ENCODE measurements at regions not wholly inside any gene's neighbourhood (a gene's known extent, or its start where the extent isn't known, plus 50 kb on each side); places are given as distances from the start of the nearest gene placed in this dataset.
"Not testable (repeated sequence)": the region's sequence is repeated elsewhere in the genome, so short reads cannot be mapped to it uniquely, and the experiment has no call there.

DNA sequence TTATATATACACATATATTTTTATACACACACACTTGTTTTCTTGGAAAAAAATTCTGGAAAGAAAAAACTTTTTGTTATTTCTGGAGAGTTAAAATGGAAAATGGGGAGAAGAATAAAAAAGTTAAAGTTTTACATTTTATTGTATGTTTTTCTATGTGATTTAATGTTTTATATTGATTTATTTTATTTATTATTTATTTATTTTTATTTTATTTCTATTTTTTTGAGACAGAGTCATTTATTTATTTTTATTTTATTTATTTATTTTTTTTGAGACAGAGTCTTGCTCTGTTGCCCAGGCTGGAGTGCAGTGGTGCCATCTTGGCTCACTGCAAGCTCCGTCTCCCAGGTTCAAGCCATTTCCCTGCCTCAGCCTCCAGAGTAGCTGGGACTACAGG, 307.0 kb upstream of the FAM98A start:
- not testable (repeated sequence) for DNase-seq

DNA sequence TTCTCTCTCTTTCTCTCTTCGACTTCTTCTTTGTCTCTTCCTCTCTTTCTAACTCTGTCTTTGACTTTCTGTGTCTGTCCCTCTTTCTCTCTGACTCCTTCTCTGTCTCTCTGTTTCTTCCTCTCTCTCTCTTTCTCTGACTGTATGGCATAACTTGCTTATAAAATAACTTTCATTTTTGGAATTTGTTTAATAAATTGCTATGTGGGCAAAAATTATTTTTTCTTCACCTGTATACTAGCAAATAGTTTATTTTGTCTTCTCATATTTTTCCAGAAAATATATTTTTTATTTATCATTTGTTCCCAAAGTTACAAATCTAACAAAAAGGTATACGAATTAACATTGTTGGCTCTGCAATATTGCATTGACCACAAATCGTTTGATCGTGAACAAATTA, 305.7 kb upstream of the FAM98A start:
- no peak for DNase-seq

DNA sequence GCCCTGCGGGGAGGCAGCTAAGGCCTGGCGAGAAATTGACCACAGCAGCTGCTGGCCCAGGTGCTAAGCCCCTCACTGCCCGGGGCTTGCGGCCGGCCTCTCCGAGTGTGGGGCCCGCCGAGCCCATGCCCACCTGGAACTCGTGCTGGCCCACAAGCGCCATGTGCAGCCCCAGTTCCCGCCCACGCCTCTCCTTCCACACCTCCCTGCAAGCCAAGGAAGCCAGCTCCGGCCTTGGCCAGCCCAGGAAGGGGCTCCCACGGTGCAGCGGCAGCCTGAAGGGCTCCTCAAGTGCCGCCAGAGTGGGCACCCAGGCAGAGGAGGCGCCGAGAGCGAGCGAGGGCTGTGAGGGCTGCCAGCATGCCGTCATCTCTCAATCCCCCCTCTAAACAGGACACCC, 304.6 kb upstream of the FAM98A start:
- DNase-seq, result no peak

DNA sequence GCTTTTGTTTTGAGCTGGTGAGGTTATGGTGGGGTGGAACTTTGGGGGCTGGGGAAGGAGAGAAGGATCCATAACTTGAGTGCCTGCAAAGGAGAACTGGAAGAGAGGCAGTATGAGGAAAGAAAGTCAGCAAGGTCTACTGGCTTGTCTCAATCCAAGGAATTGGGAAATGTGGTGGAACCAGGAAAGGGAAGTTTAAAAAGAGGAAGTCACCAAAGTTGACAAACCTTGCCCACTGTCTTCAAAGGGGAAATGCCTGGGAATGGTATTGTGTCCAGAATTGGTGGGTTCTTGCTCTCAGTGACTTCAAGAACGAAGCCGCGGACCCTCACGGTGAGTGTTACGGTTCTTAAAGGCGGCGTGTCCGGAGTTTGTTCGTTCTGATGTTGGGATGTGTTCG, 304.1 kb upstream of the FAM98A start:
- DNase-seq, result no peak

DNA sequence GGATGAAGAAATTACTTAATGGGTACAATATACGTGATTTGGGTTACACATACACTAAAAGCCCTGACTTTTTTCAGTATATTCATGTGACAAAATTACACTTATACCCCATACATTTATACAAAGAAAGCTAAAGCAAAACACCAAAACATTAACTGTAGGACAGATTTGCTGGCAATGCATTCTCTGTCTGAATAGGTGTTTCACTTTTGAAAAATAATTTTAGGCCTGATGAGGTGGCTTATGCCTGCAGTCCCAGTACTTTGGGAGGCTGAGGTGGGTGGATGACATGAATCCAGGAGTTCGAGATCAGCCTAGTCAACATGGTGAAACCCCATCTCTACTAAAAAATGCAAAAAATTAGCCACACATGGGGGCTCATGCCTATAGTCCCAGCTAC, 301.5 kb upstream of the FAM98A start:
- no peak for DNase-seq

DNA sequence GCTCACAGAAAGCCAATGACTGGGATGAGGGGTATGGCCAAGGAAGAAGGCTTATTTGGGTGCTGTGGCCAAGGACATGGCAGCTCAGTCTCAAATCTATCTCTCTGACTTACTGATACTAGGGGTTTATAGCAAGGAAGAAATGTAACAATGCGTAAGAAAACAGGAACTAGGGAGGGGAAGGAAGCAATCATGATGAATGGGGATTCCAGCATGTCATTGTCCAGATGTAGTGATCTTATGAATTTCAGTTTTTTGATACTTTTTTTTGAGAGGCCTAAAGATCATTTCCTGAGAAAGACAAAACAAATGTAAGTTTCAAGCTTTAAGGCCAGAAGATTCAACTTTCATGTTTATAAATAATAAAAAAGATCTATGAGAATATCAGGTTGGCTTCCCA, 298.6 kb upstream of the FAM98A start:
- DNase-seq, result no peak

DNA sequence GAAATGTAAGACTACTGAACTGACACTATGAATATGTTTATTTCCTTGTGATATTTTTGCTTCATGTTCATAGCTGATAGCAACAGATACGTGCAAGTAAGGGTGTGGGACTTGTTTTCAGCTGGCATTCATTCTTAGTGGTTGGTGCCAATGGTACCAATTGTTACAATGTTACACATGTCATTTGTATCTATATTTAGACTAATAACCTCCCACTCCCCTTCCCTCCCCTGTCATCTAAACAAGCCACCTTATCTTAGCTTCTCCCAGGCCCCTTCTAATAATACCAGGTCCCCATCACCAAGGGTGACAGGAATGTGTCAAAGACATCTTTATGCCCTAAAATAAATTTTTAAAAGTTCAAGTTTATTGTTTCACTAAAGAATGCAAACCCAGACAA, 294.7 kb upstream of the FAM98A start:
- DNase-seq, result no peak

DNA sequence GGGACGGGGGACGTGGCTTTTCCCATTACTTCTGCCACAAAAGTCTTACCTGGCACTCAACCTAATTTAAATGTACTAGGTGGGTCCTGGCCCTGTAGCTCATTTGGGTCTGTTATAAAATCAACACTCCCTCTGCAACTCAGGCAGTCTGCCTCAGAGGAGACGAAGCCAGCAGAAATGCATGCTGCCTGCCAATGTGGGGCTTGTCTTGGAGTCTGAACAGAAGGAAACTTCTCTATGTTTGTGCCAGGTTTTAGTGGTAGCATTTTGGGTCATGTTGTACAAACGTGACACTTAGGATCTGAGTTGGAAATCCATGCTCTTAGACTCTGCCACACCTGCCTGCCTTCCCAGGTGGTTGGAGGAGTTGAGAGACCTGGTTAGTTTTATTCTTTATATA, 292.5 kb upstream of the FAM98A start:
- no peak for DNase-seq

DNA sequence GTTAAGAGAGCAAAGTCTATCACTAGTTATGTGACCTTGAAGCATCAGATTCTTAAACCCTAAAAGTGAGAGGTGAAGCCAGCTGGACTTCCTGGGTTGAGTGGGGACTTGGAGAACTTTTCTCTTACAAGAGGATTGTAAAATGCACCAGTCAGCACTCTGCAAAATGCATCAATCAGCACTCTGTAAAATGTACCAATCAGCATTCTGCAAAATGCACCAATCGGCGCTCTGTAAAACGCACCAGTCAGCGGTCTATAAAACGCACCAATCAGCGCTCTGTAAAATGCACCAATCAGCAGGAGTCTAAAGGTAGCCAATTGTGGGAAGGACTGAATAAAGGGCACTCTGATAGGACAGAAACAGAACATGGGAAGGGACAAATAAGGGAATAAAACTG, 291.6 kb upstream of the FAM98A start:
- DNase-seq, result no peak

DNA sequence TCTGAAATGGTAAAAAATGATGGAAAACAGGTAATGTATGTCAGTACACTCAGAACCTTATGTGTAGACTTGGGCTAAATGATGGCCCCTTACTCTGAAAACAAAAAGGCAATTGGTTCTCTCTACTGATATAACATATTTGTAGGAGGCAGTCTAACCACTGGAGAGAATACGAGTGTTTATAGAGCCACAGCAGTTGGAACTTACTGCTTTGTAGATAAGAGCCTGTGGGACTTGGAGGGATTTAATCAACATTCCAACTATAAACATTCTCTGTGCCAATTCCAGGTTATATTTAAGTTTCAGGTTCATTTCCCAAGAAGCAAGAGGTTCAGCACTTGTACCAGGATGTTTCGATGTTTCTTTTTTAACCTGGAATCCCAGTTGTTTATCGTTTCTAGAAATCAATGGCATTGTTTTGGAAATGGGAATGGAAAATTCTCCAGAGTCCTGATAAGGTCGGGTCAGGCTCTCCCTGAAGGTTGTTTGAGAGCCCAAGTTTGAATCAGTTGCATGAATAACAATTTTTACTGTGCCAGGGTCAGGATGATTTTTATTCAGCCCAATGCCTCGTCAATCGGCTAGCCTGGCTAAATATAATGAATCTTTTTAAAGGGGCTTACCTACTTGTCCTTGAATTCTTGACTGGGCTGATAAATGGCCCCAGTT, 278.4 kb upstream of the FAM98A start:
- DNase-seq, result no peak

DNA sequence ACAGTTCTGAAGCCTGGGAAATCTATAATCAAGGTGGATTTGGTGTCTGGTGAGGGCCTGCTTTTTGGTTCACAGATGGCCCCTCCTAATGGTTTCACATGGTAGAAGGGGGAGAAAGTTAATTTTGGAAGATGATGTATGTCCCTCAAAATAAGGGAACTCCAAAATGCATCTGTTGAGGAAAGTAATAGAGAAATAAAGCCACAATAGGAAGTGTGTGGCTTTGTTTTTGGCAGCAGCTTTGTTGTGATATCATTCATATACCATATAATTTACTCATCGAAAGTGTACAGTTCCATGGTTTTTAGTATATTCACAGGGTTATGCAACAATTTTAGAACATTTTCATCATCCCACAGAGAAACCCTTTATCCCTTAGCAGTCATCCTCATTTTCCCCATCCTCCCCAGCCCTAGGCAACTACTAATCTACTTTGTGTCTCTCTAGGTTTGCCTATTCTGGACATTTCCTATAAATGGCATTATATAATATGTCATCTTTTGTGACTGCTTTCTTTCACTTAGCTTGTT, 274.0 kb upstream of the FAM98A start:
- no peak for DNase-seq

DNA sequence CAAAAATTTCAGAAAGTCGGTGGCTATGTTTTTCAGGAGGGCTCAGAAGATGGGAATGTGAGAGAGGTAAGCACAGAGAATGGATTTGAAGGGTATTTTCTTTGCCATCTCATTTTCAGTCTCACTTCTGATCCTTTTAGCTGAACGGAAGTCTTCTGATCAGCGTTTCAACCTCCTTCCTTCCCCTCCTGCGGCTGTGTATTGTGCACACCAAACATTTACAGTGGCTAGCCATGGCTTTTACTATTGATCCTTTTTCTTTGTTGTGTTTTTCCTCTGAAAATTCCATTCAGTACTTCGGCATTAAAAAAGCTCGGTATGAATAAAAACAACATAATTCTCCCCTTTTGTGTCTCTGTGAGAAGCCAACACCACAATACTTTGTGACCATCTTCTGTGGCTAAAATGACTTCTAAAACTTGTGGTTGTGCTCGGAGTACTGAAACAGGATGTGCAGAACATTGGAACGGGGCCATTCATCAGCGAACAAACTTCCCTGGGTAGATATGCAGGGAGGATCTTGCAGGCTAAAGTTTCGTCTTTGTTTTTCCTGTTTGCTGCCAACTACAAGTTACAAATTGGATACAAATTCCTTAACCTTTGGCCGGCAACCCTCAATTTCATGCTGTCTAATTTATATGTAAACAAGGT, 260.8 kb upstream of the FAM98A start:
- DNase-seq, result no peak

DNA sequence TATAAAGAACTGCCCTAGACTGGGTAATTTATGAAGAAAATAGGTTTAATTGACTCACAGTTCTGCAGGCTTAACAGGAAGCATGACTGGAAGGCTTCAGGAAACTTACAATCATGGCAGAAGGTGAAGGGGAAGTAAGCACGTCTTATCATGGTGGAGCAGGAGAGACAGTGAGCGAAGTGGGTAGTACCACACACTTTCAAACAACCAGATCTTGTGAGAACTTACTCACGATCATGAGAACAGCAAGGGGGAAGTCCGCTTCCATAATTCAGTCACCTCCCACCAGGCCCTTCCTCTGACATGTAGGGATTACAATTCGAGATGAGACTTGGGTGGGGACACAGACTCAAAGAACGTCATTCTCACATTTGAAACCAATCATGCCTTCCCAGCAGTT, 260.1 kb upstream of the FAM98A start:
- DNase-seq, result no peak

DNA sequence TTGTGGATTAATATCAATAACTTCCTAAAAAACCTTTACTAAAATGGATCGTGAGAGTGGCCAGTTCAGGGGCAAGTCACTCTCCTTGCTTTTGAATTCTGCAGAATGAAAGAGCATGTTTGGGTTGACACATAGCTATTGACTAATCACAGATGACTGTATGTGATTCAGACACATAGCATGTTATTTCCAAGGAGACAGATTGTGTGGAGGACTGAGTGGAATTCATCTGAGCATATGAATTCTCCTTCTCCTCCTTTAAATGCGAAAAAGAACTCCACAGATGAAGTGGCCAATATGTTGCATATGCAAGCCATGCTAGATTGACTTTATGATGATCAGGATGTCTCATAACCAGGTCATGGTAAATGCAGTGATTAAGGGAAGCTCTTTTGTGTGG, 249.4 kb upstream of the FAM98A start:
- DNase-seq, result no peak

DNA sequence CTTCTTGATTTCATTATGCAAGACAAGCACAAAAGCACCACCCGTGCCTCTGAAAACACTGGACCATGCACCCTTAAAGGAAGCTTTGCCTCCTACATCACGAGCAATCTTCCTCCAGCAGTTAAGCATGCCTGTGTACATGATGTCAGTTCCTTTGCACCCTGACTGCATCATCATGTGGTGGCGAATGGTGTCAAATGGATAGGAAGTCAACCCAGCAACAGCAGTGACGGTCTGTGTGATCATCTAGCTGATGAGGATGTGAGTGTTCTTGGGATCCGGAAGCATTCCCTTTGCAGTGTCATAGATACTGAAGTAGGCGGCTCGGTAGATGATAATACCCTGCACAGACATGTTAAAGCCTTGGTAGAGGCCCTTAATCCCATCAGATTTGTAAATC, 240.7 kb upstream of the FAM98A start:
- no peak for DNase-seq

DNA sequence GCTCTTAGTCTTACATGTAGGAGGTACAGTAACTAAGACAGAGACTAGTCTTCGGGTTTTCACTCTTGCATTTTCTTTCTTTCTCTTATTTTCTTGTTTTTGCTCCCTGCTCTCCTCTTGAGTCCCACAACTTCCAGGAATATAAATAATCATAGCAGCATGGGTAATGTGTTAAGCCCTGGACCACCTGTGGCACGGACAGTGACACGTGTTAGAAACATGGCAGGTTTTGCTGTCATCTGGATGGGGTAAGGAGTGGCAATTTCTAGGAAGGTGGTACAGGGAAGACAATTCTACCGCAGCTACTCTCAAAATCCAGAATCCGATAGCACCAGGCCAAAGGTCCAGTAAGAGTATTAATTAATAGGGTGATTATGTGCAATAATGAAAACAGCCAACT, 237.5 kb upstream of the FAM98A start:
- no peak for DNase-seq

DNA sequence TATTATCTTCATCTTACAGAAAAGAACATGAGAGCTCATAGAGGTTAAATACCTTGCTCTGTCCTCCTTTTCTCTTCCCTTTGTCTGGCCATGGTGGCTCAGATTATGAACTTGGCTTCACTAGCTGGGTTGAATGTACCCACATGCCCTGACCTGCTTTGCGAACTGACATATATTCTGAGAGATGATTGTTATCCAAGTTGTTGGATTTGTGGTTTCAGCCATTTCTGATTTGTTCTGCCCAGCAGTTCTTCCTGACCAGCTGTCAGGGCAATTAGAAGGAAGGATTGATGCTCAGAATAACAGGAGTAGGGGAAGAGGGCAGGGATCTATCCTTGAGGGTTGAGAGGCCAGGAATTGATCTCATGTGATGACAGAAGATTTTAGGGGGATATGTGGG, 236.8 kb upstream of the FAM98A start:
- DNase-seq, result no peak

DNA sequence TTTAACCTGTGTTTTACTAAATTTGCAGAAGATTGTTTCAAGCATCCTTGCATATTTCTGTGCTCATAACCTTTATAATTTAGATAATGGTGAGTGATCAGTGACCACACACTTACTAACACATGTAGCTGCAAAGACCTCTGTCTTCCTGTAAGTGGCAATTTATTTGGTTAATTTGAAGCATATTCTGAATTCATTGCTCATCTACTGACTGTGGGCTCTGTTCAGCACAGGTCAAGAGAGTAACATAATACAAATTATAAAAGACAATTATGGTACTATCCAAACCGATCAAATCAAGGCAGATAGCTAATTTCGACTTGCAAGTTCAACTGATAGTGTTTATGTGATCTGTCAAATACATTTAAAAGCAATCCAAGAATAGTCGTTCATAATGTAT, 223.9 kb upstream of the FAM98A start:
- DNase-seq, result no peak

DNA sequence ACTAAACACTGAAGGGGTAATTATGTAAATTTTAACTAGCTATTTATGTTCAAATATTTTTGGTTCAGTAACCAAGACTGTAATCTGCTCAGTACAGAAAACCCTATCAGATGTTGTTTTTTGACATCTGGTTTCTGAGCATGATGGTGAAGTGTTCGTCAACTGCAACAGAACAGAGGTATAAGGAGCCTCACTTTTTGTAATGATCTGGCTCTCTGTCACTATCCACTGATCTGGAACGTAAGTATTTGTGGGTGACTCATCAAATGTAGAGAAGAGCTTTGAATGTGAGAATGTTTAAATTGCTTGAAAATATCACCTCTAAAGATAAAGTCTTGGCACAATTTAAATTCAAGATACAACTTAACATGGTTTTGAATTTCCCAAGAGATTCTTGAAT, 213.6 kb upstream of the FAM98A start:
- no peak for DNase-seq

DNA sequence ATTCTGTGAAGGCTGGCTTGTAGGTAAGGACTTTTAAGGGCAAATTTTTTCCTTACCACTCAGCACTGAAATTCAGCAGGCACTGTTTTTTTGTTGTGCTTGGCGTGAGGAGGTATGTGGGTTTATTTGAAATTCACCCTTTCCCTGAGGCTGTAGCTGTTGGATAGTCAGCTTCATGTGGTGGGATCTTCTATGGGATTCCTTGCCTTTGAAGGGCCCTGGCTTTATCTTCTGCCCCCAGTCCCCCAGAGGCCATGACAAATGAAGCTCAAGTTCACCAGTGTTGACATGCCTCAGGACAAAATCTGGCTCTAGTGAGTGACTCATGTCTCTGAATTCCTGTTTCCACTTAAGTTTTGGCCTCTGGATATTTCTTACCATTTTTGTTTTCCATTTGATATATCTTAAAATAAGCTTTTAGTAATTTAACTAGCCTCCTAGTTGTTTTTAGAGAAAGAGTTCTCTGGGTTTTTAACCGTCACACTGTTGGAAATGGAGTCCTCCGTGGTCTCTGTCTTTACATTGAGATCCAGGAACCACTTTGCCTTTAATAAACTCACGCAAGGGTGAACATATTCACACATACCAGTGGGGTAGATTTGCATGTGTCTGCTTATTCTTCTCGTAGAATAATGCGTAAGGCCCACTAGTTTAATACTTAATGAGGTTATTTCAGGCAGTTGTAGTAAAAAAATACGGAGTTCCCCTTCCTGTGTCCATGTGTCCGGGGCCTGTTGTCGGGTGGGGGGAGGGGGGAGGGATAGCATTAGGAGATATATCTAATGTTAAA, 211.1 kb upstream of the FAM98A start:
- no peak for DNase-seq

DNA sequence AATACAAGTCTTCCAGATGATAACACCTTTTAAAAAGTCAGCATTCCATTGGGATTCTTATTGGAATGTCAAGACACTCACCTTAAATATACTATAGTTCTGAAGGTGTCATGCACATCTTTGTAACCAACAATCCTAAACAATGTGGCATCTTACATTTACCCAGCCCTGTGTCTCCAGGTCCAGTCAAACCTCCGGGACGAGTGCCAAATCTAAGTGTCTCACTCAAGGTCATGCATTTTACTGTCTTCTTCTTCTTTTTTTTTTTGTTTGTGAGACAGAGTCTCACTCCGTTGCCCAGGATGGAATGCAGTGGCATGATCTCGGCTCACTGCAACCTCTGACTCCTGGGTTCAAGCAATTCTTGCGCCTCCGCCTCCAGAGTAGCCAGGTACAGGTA, 206.9 kb upstream of the FAM98A start:
- no peak for DNase-seq

DNA sequence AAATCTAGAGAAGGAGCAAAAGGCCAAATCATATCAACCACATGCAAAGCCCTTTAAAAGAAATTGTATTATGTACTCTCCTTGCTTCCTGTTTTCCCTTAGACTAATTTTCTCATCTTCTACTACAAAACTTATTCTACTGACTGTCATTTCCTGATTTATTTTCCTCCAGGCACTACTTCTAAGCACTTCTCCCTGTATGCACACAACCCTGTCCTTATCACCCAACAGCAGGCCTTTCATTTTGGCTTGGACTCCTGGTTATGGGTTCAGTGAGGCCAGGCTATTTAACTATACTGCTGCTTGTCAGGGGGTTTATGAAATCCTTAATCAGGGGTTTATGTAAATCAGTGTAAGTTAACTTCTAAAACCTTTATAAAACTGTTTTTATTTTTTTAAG, 205.1 kb upstream of the FAM98A start:
- no peak for DNase-seq

DNA sequence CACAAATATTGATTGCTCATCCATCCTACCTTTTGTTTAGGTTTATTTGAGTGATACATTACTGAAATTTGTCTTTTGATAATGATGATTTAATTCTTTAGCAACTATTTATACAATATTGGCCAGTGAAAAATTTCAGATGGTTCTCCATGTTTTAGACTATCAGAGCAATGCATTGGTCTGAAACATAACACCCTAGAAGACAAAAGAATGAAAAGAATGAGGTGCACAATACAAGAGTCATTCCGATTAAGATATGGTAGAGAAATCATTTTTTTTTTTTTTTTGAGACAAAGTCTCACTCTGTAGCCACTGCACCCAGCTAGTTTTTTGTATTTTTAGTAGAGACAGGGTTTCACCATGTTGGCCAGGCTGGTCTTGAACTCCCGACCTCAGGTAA, 197.4 kb upstream of the FAM98A start:
- no peak for DNase-seq

DNA sequence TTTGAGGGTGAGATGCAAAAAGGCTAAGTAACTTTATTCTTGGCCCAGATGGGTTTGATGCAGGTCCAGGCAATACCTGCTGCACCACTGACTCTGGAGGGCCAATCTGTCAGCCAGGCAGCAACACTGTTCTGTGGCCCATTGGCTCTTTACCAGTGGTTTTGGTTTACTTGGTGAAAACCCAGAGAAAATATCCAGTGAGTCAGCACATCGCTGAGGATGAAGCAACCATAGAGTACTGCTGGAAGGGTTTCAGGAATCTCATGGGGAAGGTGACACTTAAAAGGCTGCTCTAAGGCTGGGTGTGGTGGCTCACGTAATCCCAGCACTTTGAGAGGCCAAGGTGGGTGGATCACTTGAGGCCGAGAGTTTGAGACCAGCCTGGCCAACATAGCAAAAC, 192.5 kb upstream of the FAM98A start:
- DNase-seq, result no peak
